CD14-positive monocyte (primary cell): ENCODE measurements at regions not wholly inside any gene's neighbourhood (a gene's known extent, or its start where the extent isn't known, plus 50 kb on each side); places are given as distances from the start of the nearest gene placed in this dataset.

Source experiments
- DNase-seq, 3 donors: peaks; one replicate each; pipeline ENCODE4 v3.0.0-alpha.2; 2011 to 2022
- H2AFZ ChIP-seq: 2 replicates; pipeline ENCODE4 v1.6.0; 2012; ENCODE audit warnings: mild to moderate bottlenecking, low read depth, low read length, inconsistent platforms; ENCODE audit not compliant: insufficient read depth, poor library complexity, severe bottlenecking
- H3K27ac ChIP-seq, 2 donors: 1 replicate in 1 of 2; 2 replicates in 1 of 2; pipeline ENCODE4 v1.5.1; 2012 to 2013; ENCODE audit warnings: low read length in 2 of 2, control low read depth in 1 of 2, inconsistent platforms in 1 of 2, low read depth in 1 of 2, mild to moderate bottlenecking in 1 of 2
- H3K27me3 ChIP-seq, 2 donors: one replicate each; pipeline versions ENCODE4 v1.6.0 to v1.6.1; 2011 to 2013; ENCODE audit warnings: low read length in 2 of 2; ENCODE audit not compliant: control insufficient read depth in 2 of 2, insufficient read depth in 2 of 2
- H3K36me3 ChIP-seq, 2 donors: replicated peaks in 1 of 2; 1 replicate in 1 of 2; 2 replicates in 1 of 2; pipeline versions ENCODE4 v1.5.1 to v1.6.1; 2012 to 2013; ENCODE audit warnings: low read length in 2 of 2, control low read depth in 1 of 2, inconsistent platforms in 1 of 2, mild to moderate bottlenecking in 1 of 2; ENCODE audit not compliant: insufficient read depth in 2 of 2, control insufficient read depth in 1 of 2
- H3K4me1 ChIP-seq, 2 donors: 1 replicate in 1 of 2; 2 replicates in 1 of 2; pipeline versions ENCODE4 v1.5.1 to v1.6.1; 2012 to 2013; ENCODE audit warnings: low read length in 2 of 2, control low read depth in 1 of 2, inconsistent platforms in 1 of 2, mild to moderate bottlenecking in 1 of 2, moderate library complexity in 1 of 2; ENCODE audit not compliant: insufficient read depth in 2 of 2, control insufficient read depth in 1 of 2
- H3K4me2 ChIP-seq: replicated peaks from 2 replicates; pipeline ENCODE3; 2012; ENCODE audit warnings: low read length, moderate library complexity, mild to moderate bottlenecking; ENCODE audit not compliant: poor library complexity, severe bottlenecking; ENCODE audit errors: extremely low read depth
- H3K4me3 ChIP-seq, 3 experiments: fragments of 200-600 bp in 1 of 3; sonication (generic) in 1 of 3; replicated peaks in 1 of 3; 1 replicate in 2 of 3; 2 replicates in 1 of 3; pipeline ENCODE4 v1.5.1; 2011 to 2013; ENCODE audit warnings: low read length in 3 of 3, mild to moderate bottlenecking in 3 of 3, control low read depth in 2 of 3, low read depth in 2 of 3, inconsistent platforms in 1 of 3, moderate library complexity in 1 of 3
- H3K79me2 ChIP-seq: 2 replicates; pipeline ENCODE4 v1.6.0; 2012; ENCODE audit warnings: mild to moderate bottlenecking, control low read depth, inconsistent platforms, low read length, moderate library complexity; ENCODE audit not compliant: insufficient read depth
- H3K9ac ChIP-seq: 2 replicates; pipeline ENCODE4 v1.6.0; 2017; ENCODE audit warnings: low read length, mild to moderate bottlenecking; ENCODE audit not compliant: insufficient read depth, poor library complexity, severe bottlenecking
- H3K9me3 ChIP-seq, 2 donors: replicated peaks in 1 of 2; 1 replicate in 1 of 2; 2 replicates in 1 of 2; pipeline versions ENCODE4 v1.5.1 to v1.6.1; 2012 to 2013; ENCODE audit warnings: low read length in 2 of 2, control low read depth in 1 of 2; ENCODE audit not compliant: control insufficient read depth in 1 of 2, insufficient read depth in 1 of 2
- H4K20me1 ChIP-seq: 2 replicates; pipeline ENCODE4 v1.6.0; 2012; ENCODE audit warnings: mild to moderate bottlenecking, low read length, control low read depth, moderate library complexity; ENCODE audit not compliant: insufficient read depth
- H3K27ac Mint-ChIP-seq, 7 donors: one replicate each; pipeline ENCODE4 v1.8.0; 2020; ENCODE audit warnings: mild to moderate bottlenecking in 7 of 7, mixed read lengths in 7 of 7, moderate library complexity in 6 of 7, inconsistent platforms in 2 of 7
- H3K27me3 Mint-ChIP-seq, 3 donors: one replicate each; pipeline ENCODE4 v1.8.0; 2021 to 2022; ENCODE audit warnings: low read depth in 3 of 3, mild to moderate bottlenecking in 3 of 3, mixed read lengths in 3 of 3, moderate library complexity in 3 of 3, inconsistent platforms in 1 of 3
- H3K36me3 Mint-ChIP-seq, 2 donors: one replicate each; pipeline ENCODE4 v1.8.0; 2020; ENCODE audit warnings: mixed read lengths in 2 of 2, inconsistent platforms in 1 of 2, mild to moderate bottlenecking in 1 of 2
- H3K4me1 Mint-ChIP-seq: one replicate; pipeline ENCODE4 v1.8.0; 2020; ENCODE audit warnings: mild to moderate bottlenecking, mixed read lengths
- H3K4me3 Mint-ChIP-seq, 2 donors: one replicate each; pipeline ENCODE4 v1.8.0; 2020; ENCODE audit warnings: mild to moderate bottlenecking in 2 of 2, mixed read lengths in 2 of 2, moderate library complexity in 1 of 2
- H3K9me3 Mint-ChIP-seq, 7 donors: one replicate each; pipeline ENCODE4 v1.8.0; 2020 to 2022; ENCODE audit warnings: mixed read lengths in 7 of 7, mild to moderate bottlenecking in 6 of 7, moderate library complexity in 6 of 7, inconsistent platforms in 2 of 7
- CTCF ChIP-seq: fragments of 200-600 bp; IDR thresholded peaks from one replicate; pipeline ENCODE4 v1.8.0; 2022; ENCODE audit warnings: antibody characterized with exemption, mild to moderate bottlenecking
- whole genome bisulfite sequencing: methylation state at CpG from one replicate; pipeline ENCODE4 v1.1.5; 2013; ENCODE audit warnings: missing lambda C conversion rate; ENCODE audit not compliant: insufficient coverage; 5-methylcytosine and 5-hydroxymethylcytosine counted together
- intact Hi-C, 2 donors: fragments of 100-400 bp; cut with micrococcal nuclease; formaldehyde crosslinking; loops; one replicate each; pipeline versions ENCODE4 v1.15.0 to v1.15.1; 2023

- peaks cover 1 to 8% (median 5%) of the 10 kb centered on the region in 7 donors for H3K9me3 Mint-ChIP-seq
- Histone ChIP-seq H3K9ac (no peak overlapping the region), H2AFZ (no peak overlapping the region), H3K4me3 (no peak overlapping the region), H3K9me3 (peaks cover 4 to 7% of the 10 kb centered on the region in 2 donors), H3K4me2 (no peak overlapping the region), H3K79me2 (no peaks in the 10 kb centered on the region), H3K27ac (no peak overlapping the region), H3K4me1 (no peaks in the 10 kb centered on the region), H4K20me1 (no peaks in the 10 kb centered on the region), H3K36me3 (no peaks in the 10 kb centered on the region), H3K27me3 (no peaks in the 10 kb centered on the region)
- H3K4me3 Mint-ChIP-seq = no peak overlapping the region
- H3K27me3 Mint-ChIP-seq = no peaks in the 10 kb centered on the region
- H3K4me1 Mint-ChIP-seq = peaks cover 3% of the 10 kb centered on the region
- intact Hi-C loops = no loop called here
- DNase-seq = no peak
- H3K36me3 Mint-ChIP-seq = no peaks in the 10 kb centered on the region
- TF ChIP-seq CTCF = no peak
- no CpG with 5 or more reads among the region's 1 CpG for WGBS
- H3K27ac Mint-ChIP-seq = no peak overlapping the region
Measured at GRCh38 chr5:40084614-40085013, 595.1 kb upstream of the PTGER4 start.

GRCh38 chr5:40082313-40082712 is 597.4 kb upstream of the PTGER4 start:
- no peak overlapping the region for H3K27ac ChIP-seq
- no peak overlapping the region for H3K27ac Mint-ChIP-seq
- H3K27me3 Mint-ChIP-seq = no peaks in the 10 kb centered on the region
- H3K79me2 ChIP-seq = no peaks in the 10 kb centered on the region
- H3K9ac ChIP-seq = no peak overlapping the region
- H4K20me1 ChIP-seq = no peaks in the 10 kb centered on the region
- H3K4me3 ChIP-seq = no peak overlapping the region
- no peak overlapping the region for H2AFZ ChIP-seq
- H3K4me2 ChIP-seq = no peak overlapping the region
- H3K9me3 Mint-ChIP-seq = peaks cover 1 to 11% (median 6%) of the 10 kb centered on the region in 7 donors
- TF ChIP-seq CTCF = no peak
- peaks cover 3% of the 10 kb centered on the region for H3K4me1 Mint-ChIP-seq
- intact Hi-C loops = no loop called here
- H3K4me1 ChIP-seq = no peaks in the 10 kb centered on the region
- no peak overlapping the region for H3K4me3 Mint-ChIP-seq
- WGBS = no CpG with 5 or more reads among the region's 1 CpG
- H3K9me3 ChIP-seq = peaks cover 0 to 3% of the 10 kb centered on the region in 2 donors
- no peaks in the 10 kb centered on the region for H3K27me3 ChIP-seq
- no peaks in the 10 kb centered on the region for H3K36me3 Mint-ChIP-seq
- DNase-seq = no peak
- no peaks in the 10 kb centered on the region for H3K36me3 ChIP-seq
